MM.1S (cell line): ENCODE measurements at regions not wholly inside any gene's neighbourhood (a gene's known extent, or its start where the extent isn't known, plus 50 kb on each side); places are given as distances from the start of the nearest gene placed in this dataset.

ENCODE experiments used
- DNase-seq: peaks from one replicate; pipeline ENCODE4 v3.0.0-alpha.2; 2015
- H2AFZ ChIP-seq: fragments of 300-600 bp; sonication (generic); 2 replicates; pipeline ENCODE4 v1.6.0; 2016; ENCODE audit warnings: antibody characterized with exemption, low read length
- H3F3A ChIP-seq: fragments of 300-600 bp; sonication (generic); 2 replicates; pipeline ENCODE4 v1.6.1; 2016; ENCODE audit warnings: mild to moderate bottlenecking, antibody characterized with exemption, low read length, moderate library complexity, mixed read lengths; ENCODE audit not compliant: insufficient read depth
- H3K27ac ChIP-seq: fragments of 300-600 bp; sonication (generic); 2 replicates; pipeline ENCODE4 v1.5.1; 2016; ENCODE audit warnings: mild to moderate bottlenecking, low read length
- H3K27me3 ChIP-seq: fragments of 300-600 bp; sonication (generic); replicated peaks from 2 replicates; pipeline ENCODE4 v1.6.0; 2016; ENCODE audit warnings: low read length; ENCODE audit not compliant: insufficient read depth
- H3K36me3 ChIP-seq: fragments of 300-600 bp; sonication (generic); replicated peaks from 2 replicates; pipeline ENCODE4 v1.6.1; 2016; ENCODE audit warnings: mild to moderate bottlenecking, low read length, mixed read lengths; ENCODE audit not compliant: insufficient read depth
- H3K4me1 ChIP-seq: fragments of 300-600 bp; sonication (generic); 2 replicates; pipeline ENCODE4 v1.6.1; 2016; ENCODE audit warnings: low read length, mixed read lengths
- H3K4me2 ChIP-seq: fragments of 300-600 bp; sonication (generic); 2 replicates; pipeline ENCODE4 v1.6.0; 2016; ENCODE audit warnings: low read depth, low read length
- H3K4me3 ChIP-seq: fragments of 300-600 bp; sonication (generic); 2 replicates; pipeline ENCODE4 v1.5.1; 2016; ENCODE audit warnings: low read length, mixed read lengths
- H3K79me2 ChIP-seq: fragments of 300-600 bp; sonication (generic); 2 replicates; pipeline ENCODE4 v1.6.1; 2016; ENCODE audit warnings: mixed run types, low read length, mixed read lengths
- H3K9ac ChIP-seq: fragments of 300-600 bp; sonication (generic); 2 replicates; pipeline ENCODE4 v1.6.1; 2016; ENCODE audit warnings: low read length, mixed read lengths
- H3K9me2 ChIP-seq: fragments of 300-600 bp; sonication (generic); replicated peaks from 2 replicates; pipeline ENCODE4 v1.6.1; 2016; ENCODE audit warnings: mild to moderate bottlenecking, low read length, mixed read lengths; ENCODE audit not compliant: insufficient read depth
- H3K9me3 ChIP-seq: fragments of 300-600 bp; sonication (generic); replicated peaks from 2 replicates; pipeline ENCODE4 v1.6.1; 2016; ENCODE audit warnings: mild to moderate bottlenecking, low read length, mixed read lengths; ENCODE audit not compliant: insufficient read depth
- H4K20me1 ChIP-seq: fragments of 300-600 bp; sonication (generic); 2 replicates; pipeline ENCODE4 v1.6.1; 2016; ENCODE audit warnings: mild to moderate bottlenecking, low read length, moderate library complexity, mixed read lengths; ENCODE audit not compliant: insufficient read depth
- CTCF ChIP-seq: fragments of 300-600 bp; sonication (generic); IDR thresholded peaks from 2 replicates; pipeline ENCODE4 v1.5.1; 2016; ENCODE audit warnings: antibody characterized with exemption, low read length, mixed read lengths
- EZH2 ChIP-seq: fragments of 300-600 bp; sonication (generic); optimal IDR thresholded peaks from 2 replicates; pipeline ENCODE3; 2017; ENCODE audit warnings: low read depth, mild to moderate bottlenecking, antibody characterized with exemption, low read length, mixed read lengths
- EZH2phosphoT487 ChIP-seq: fragments of 300-600 bp; sonication (generic); IDR thresholded peaks from 2 replicates; pipeline ENCODE4 v1.6.1; 2018; ENCODE audit warnings: antibody characterized with exemption, low read length

GRCh38 chr18:39360072-39360471 is 1794.5 kb upstream of the CELF4 start:
- Histone ChIP-seq H2AFZ (no peak overlapping the region), H3K4me2 (no peak overlapping the region), H3K4me3 (no peak overlapping the region), H3K9ac (no peak overlapping the region), H3K4me1 (no peaks in the 10 kb centered on the region), H3K27me3 (no peaks in the 10 kb centered on the region), H3K9me3 (no peaks in the 10 kb centered on the region), H3K36me3 (no peaks in the 10 kb centered on the region), H4K20me1 (no peaks in the 10 kb centered on the region), H3K79me2 (no peaks in the 10 kb centered on the region), H3F3A (no peaks in the 10 kb centered on the region), H3K27ac (no peak overlapping the region), H3K9me2 (no peaks in the 10 kb centered on the region)
- no peak for TF ChIP-seq EZH2phosphoT487
- no peak for TF ChIP-seq EZH2
- TF ChIP-seq CTCF: no peak
- no peak for DNase-seq

- H3K36me3 ChIP-seq: no peaks in the 10 kb centered on the region
- H3K79me2 ChIP-seq: no peaks in the 10 kb centered on the region
- no peak overlapping the region for H2AFZ ChIP-seq
- no peak overlapping the region for H3K9ac ChIP-seq
- no peaks in the 10 kb centered on the region for H3K9me3 ChIP-seq
- H3K9me2 ChIP-seq: no peaks in the 10 kb centered on the region
- H3K4me2 ChIP-seq: no peak overlapping the region
- no peaks in the 10 kb centered on the region for H3K4me1 ChIP-seq
- no peak for DNase-seq
- H4K20me1 ChIP-seq: no peaks in the 10 kb centered on the region
- H3K27me3 ChIP-seq: no peaks in the 10 kb centered on the region
- H3K27ac ChIP-seq: no peak overlapping the region
- no peaks in the 10 kb centered on the region for H3F3A ChIP-seq
- H3K4me3 ChIP-seq: no peak overlapping the region
- TF ChIP-seq EZH2phosphoT487 (no peak), EZH2 (no peak), CTCF (no peak)
Measured at GRCh38 chr18:39359636-39360035, 1794.0 kb upstream of the CELF4 start.

- Histone ChIP-seq H2AFZ (no peak overlapping the region), H3K4me2 (no peak overlapping the region), H3K27me3 (no peaks in the 10 kb centered on the region), H4K20me1 (no peaks in the 10 kb centered on the region), H3K9ac (no peak overlapping the region), H3K79me2 (no peaks in the 10 kb centered on the region), H3K4me3 (no peak overlapping the region), H3K36me3 (no peaks in the 10 kb centered on the region), H3K9me2 (no peaks in the 10 kb centered on the region), H3F3A (no peaks in the 10 kb centered on the region), H3K9me3 (no peaks in the 10 kb centered on the region), H3K27ac (no peak overlapping the region), H3K4me1 (no peaks in the 10 kb centered on the region)
- DNase-seq: no peak
- TF ChIP-seq EZH2: no peak
- no peak for TF ChIP-seq EZH2phosphoT487
- TF ChIP-seq CTCF: no peak
Measured at GRCh38 chr18:39350945-39351344, 1785.3 kb upstream of the CELF4 start.
